ENCODE measurements at regions not wholly inside any gene's neighbourhood (a gene's known extent, or its start where the extent isn't known, plus 50 kb on each side); places are given as distances from the start of the nearest gene placed in this dataset.

GRCh38 chr18:43372773-43373172 lies 95.5 kb upstream of the SYT4 start:
- Histone ChIP-seq H2AK5ac (ENCODE audit: low read length) (no peak overlapping the region), H3K4me1 (ENCODE audit: control insufficient read depth in 1 of 2, insufficient read depth in 2 of 2, low read length in 2 of 2) (no peaks in the 10 kb centered on the region), H2AFZ (ENCODE audit: insufficient read depth, low read length, poor library complexity) (no peak overlapping the region), H2BK5ac (ENCODE audit: low read depth, low read length, poor library complexity) (no peak overlapping the region), H3K79me1 (ENCODE audit: low read length) (no peaks in the 10 kb centered on the region), H3K9me3 (ENCODE audit: insufficient read depth, low read depth, low read length) (no peaks in the 10 kb centered on the region), H3K4ac (ENCODE audit: low read depth, low read length) (no peak overlapping the region), H3K23ac (ENCODE audit: low read length) (no peak overlapping the region), H3K79me2 (ENCODE audit: control insufficient read depth, insufficient read depth, low read length, poor library complexity) (no peaks in the 10 kb centered on the region), H3K18ac (ENCODE audit: low read length) (no peak overlapping the region), H3K14ac (ENCODE audit: low read length) (no peak overlapping the region), H3K4me3 (ENCODE audit: low read depth, low read length) (no peak overlapping the region), H3K9ac (ENCODE audit: low read length) (no peak overlapping the region), H2BK12ac (ENCODE audit: low read length) (no peak overlapping the region), H3K27ac (ENCODE audit: low read depth, low read length) (no peak overlapping the region), H4K91ac (ENCODE audit: low read depth, low read length) (no peak overlapping the region), H2BK120ac (ENCODE audit: insufficient read depth, low read length, poor library complexity) (no peak overlapping the region), H3K4me2 (ENCODE audit: low read length) (no peak overlapping the region), H3K36me3 (ENCODE audit: control insufficient read depth in 1 of 2, insufficient read depth in 2 of 2, low read length in 2 of 2) (no peaks in the 10 kb centered on the region), H4K8ac (ENCODE audit: low read depth, low read length) (no peak overlapping the region), H4K12ac (ENCODE audit: low read depth, low read length) (no peak overlapping the region), H3K27me3 (ENCODE audit: insufficient read depth, low read length) (no peaks in the 10 kb centered on the region)
- DNase-seq, result no peak
- no CpG with 5 or more reads among the region's 1 CpG for WGBS (ENCODE audit: extremely low coverage, insufficient coverage, insufficient read length)

GRCh38 chr18:43380104-43380672 lies 102.9 kb upstream of the SYT4 start:
- no CpG with 5 or more reads among the region's 4 CpGs for WGBS (ENCODE audit: extremely low coverage, insufficient coverage, insufficient read length)
- no peaks in the 10 kb centered on the region for H3K79me2 ChIP-seq (ENCODE audit: control insufficient read depth, insufficient read depth, low read length, poor library complexity)
- no peak overlapping the region for H3K18ac ChIP-seq (ENCODE audit: low read length)
- no peaks in the 10 kb centered on the region for H3K79me1 ChIP-seq (ENCODE audit: low read length)
- no peak overlapping the region for H3K14ac ChIP-seq (ENCODE audit: low read length)
- H3K36me3 ChIP-seq (ENCODE audit: control insufficient read depth in 1 of 2, insufficient read depth in 2 of 2, low read length in 2 of 2), result no peaks in the 10 kb centered on the region
- H3K27me3 ChIP-seq (ENCODE audit: insufficient read depth, low read length), result no peaks in the 10 kb centered on the region
- DNase-seq, result no peak
- no peak overlapping the region for H4K8ac ChIP-seq (ENCODE audit: low read depth, low read length)
- H3K9ac ChIP-seq (ENCODE audit: low read length), result no peak overlapping the region
- H3K4me2 ChIP-seq (ENCODE audit: low read length), result no peak overlapping the region
- no peaks in the 10 kb centered on the region for H3K9me3 ChIP-seq (ENCODE audit: insufficient read depth, low read depth, low read length)
- H2BK12ac ChIP-seq (ENCODE audit: low read length), result no peak overlapping the region
- H4K12ac ChIP-seq (ENCODE audit: low read depth, low read length), result no peak overlapping the region
- no peak overlapping the region for H3K27ac ChIP-seq (ENCODE audit: low read depth, low read length)
- no peak overlapping the region for H2AFZ ChIP-seq (ENCODE audit: insufficient read depth, low read length, poor library complexity)
- H3K4me1 ChIP-seq (ENCODE audit: control insufficient read depth in 1 of 2, insufficient read depth in 2 of 2, low read length in 2 of 2), result no peaks in the 10 kb centered on the region
- no peak overlapping the region for H2AK5ac ChIP-seq (ENCODE audit: low read length)
- H2BK5ac ChIP-seq (ENCODE audit: low read depth, low read length, poor library complexity), result no peak overlapping the region
- H2BK120ac ChIP-seq (ENCODE audit: insufficient read depth, low read length, poor library complexity), result no peak overlapping the region
- H3K4ac ChIP-seq (ENCODE audit: low read depth, low read length), result no peak overlapping the region
- H3K23ac ChIP-seq (ENCODE audit: low read length), result no peak overlapping the region
- H4K91ac ChIP-seq (ENCODE audit: low read depth, low read length), result no peak overlapping the region
- H3K4me3 ChIP-seq (ENCODE audit: low read depth, low read length), result no peak overlapping the region

DNA sequence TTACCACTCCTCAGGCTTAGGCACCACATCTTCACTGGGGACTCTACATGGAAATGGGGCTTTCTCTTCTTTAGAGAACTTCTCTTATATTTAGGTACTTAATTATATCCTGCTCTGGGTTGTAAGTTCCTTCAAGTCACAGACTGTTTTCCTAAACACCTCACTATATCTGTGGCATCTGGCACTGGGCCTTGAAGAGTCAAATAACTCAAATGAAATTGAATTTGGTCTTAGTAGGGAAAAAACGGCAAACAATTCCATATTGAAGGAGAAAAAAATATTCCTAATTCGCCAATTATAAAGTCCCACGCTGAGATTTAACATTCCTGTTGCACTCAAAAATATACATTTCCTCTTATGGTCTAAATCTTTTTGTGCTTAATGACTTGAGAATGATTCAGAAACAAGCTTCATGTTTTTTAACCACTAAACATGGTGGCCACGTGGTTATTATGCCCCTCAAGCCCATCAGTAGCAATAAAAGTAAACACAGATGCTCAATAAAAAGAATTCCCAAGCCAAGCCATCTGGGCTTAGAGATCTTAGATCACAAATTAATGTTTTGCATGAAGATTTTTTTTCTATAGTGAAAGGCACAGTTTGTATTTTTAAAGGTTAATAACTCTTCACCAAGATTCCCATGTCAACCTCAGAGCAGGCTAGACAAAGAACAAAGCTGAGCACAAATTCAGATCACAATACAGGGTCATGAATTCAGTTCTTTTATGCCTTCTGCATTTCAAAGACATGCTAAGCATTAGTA lies 105.5 kb upstream of the SYT4 start:
- no peak overlapping the region for H4K8ac ChIP-seq (ENCODE audit: low read depth, low read length)
- no peaks in the 10 kb centered on the region for H3K27me3 ChIP-seq (ENCODE audit: insufficient read depth, low read length)
- H3K4ac ChIP-seq (ENCODE audit: low read depth, low read length), result no peak overlapping the region
- H3K79me1 ChIP-seq (ENCODE audit: low read length), result no peaks in the 10 kb centered on the region
- WGBS (ENCODE audit: extremely low coverage, insufficient coverage, insufficient read length), result no CpG with 5 or more reads among the region's 4 CpGs
- no peaks in the 10 kb centered on the region for H3K79me2 ChIP-seq (ENCODE audit: control insufficient read depth, insufficient read depth, low read length, poor library complexity)
- no peak overlapping the region for H2AFZ ChIP-seq (ENCODE audit: insufficient read depth, low read length, poor library complexity)
- H4K12ac ChIP-seq (ENCODE audit: low read depth, low read length), result no peak overlapping the region
- no peaks in the 10 kb centered on the region for H3K9me3 ChIP-seq (ENCODE audit: insufficient read depth, low read depth, low read length)
- no peak overlapping the region for H2BK12ac ChIP-seq (ENCODE audit: low read length)
- H4K91ac ChIP-seq (ENCODE audit: low read depth, low read length), result no peak overlapping the region
- no peak for DNase-seq
- H3K9ac ChIP-seq (ENCODE audit: low read length), result no peak overlapping the region
- H3K18ac ChIP-seq (ENCODE audit: low read length), result no peak overlapping the region
- H2AK5ac ChIP-seq (ENCODE audit: low read length), result no peak overlapping the region
- no peak overlapping the region for H3K27ac ChIP-seq (ENCODE audit: low read depth, low read length)
- no peak overlapping the region for H3K4me2 ChIP-seq (ENCODE audit: low read length)
- H3K4me3 ChIP-seq (ENCODE audit: low read depth, low read length), result no peak overlapping the region
- no peaks in the 10 kb centered on the region for H3K36me3 ChIP-seq (ENCODE audit: control insufficient read depth in 1 of 2, insufficient read depth in 2 of 2, low read length in 2 of 2)
- no peak overlapping the region for H2BK5ac ChIP-seq (ENCODE audit: low read depth, low read length, poor library complexity)
- H3K14ac ChIP-seq (ENCODE audit: low read length), result no peak overlapping the region
- H2BK120ac ChIP-seq (ENCODE audit: insufficient read depth, low read length, poor library complexity), result no peak overlapping the region
- no peak overlapping the region for H3K23ac ChIP-seq (ENCODE audit: low read length)
- H3K4me1 ChIP-seq (ENCODE audit: control insufficient read depth in 1 of 2, insufficient read depth in 2 of 2, low read length in 2 of 2), result no peaks in the 10 kb centered on the region

DNA sequence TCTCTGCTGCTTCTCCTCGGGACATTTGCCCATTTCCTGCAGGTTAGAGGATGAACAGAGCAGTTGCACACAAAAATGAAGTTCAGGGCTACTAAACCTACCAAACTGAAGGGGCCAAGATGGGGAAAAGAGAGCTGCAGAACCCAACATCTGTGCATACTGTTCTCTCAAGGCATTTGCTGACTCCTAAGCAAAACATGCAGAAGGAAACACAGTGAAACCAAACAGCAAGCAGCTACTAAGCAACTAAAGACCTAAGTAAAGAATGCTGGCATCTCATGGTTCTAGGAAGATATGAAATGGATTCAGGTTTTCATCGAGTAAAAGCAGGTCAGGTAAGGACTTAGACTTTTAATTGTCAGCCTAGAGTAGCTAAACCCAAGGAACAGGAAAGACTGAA lies 111.9 kb upstream of the SYT4 start:
- DNase-seq, result no peak
- Histone ChIP-seq H3K4ac (ENCODE audit: low read depth, low read length) (no peak overlapping the region), H3K4me2 (ENCODE audit: low read length) (no peak overlapping the region), H3K9me3 (ENCODE audit: insufficient read depth, low read depth, low read length) (no peaks in the 10 kb centered on the region), H2BK5ac (ENCODE audit: low read depth, low read length, poor library complexity) (no peak overlapping the region), H2AK5ac (ENCODE audit: low read length) (no peak overlapping the region), H4K8ac (ENCODE audit: low read depth, low read length) (no peak overlapping the region), H3K27me3 (ENCODE audit: insufficient read depth, low read length) (no peaks in the 10 kb centered on the region), H3K23ac (ENCODE audit: low read length) (no peak overlapping the region), H3K4me1 (ENCODE audit: control insufficient read depth in 1 of 2, insufficient read depth in 2 of 2, low read length in 2 of 2) (no peaks in the 10 kb centered on the region), H4K12ac (ENCODE audit: low read depth, low read length) (no peak overlapping the region), H2BK12ac (ENCODE audit: low read length) (no peak overlapping the region), H3K36me3 (ENCODE audit: control insufficient read depth in 1 of 2, insufficient read depth in 2 of 2, low read length in 2 of 2) (no peaks in the 10 kb centered on the region), H3K79me1 (ENCODE audit: low read length) (no peaks in the 10 kb centered on the region), H2AFZ (ENCODE audit: insufficient read depth, low read length, poor library complexity) (no peak overlapping the region), H3K79me2 (ENCODE audit: control insufficient read depth, insufficient read depth, low read length, poor library complexity) (no peaks in the 10 kb centered on the region), H3K14ac (ENCODE audit: low read length) (no peak overlapping the region), H4K91ac (ENCODE audit: low read depth, low read length) (no peak overlapping the region), H3K18ac (ENCODE audit: low read length) (no peak overlapping the region), H3K9ac (ENCODE audit: low read length) (no peak overlapping the region), H2BK120ac (ENCODE audit: insufficient read depth, low read length, poor library complexity) (no peak overlapping the region), H3K27ac (ENCODE audit: low read depth, low read length) (no peak overlapping the region), H3K4me3 (ENCODE audit: low read depth, low read length) (no peak overlapping the region)
- WGBS (ENCODE audit: extremely low coverage, insufficient coverage, insufficient read length), result no CpG with 5 or more reads among the region's 2 CpGs

Data from trophoblast cell (in vitro differentiated cells and primary cell).